HEK293T (cell line): ENCODE measurements at regions not wholly inside any gene's neighbourhood (a gene's known extent, or its start where the extent isn't known, plus 50 kb on each side); places are given as distances from the start of the nearest gene placed in this dataset.

Experiments used
- ARNT ChIP-seq: fragments of 450-650 bp; IDR thresholded peaks from 2 replicates; pipeline ENCODE4 v1.6.1; 2017; ENCODE audit warnings: mild to moderate bottlenecking
- BHLHE40 ChIP-seq: fragments of 450-650 bp; IDR thresholded peaks from 2 replicates; pipeline ENCODE4 v1.6.1; 2016; ENCODE audit warnings: mild to moderate bottlenecking, moderate library complexity, borderline replicate concordance
- FOXA1 ChIP-seq: fragments of 450-650 bp; IDR thresholded peaks from 2 replicates; pipeline ENCODE4 v1.6.1; 2016; ENCODE audit warnings: mild to moderate bottlenecking
- HDGF ChIP-seq: fragments of 450-650 bp; IDR thresholded peaks from 2 replicates; pipeline ENCODE4 v1.6.1; 2017; ENCODE audit warnings: antibody characterized with exemption, borderline replicate concordance
- LEF1 ChIP-seq: fragments of 450-650 bp; IDR thresholded peaks from 2 replicates; pipeline ENCODE4 v1.6.1; 2017; ENCODE audit warnings: mild to moderate bottlenecking, borderline replicate concordance
- NFRKB ChIP-seq: fragments of 450-650 bp; IDR thresholded peaks from 2 replicates; pipeline ENCODE4 v1.6.1; 2016; ENCODE audit warnings: mild to moderate bottlenecking, moderate library complexity
- SP1 ChIP-seq: fragments of 450-650 bp; IDR thresholded peaks from 2 replicates; pipeline ENCODE4 v1.6.1; 2017
- TARDBP ChIP-seq: fragments of 450-650 bp; IDR thresholded peaks from 2 replicates; pipeline ENCODE4 v1.6.1; 2016
- ZNF384 ChIP-seq: fragments of 450-650 bp; IDR thresholded peaks from 2 replicates; pipeline ENCODE4 v1.6.1; 2016
- TF ChIP-seq, protein P1 (sequence below): fragments of 450-650 bp; IDR thresholded peaks from 2 replicates; pipeline ENCODE4 v1.6.1; 2016

DNA sequence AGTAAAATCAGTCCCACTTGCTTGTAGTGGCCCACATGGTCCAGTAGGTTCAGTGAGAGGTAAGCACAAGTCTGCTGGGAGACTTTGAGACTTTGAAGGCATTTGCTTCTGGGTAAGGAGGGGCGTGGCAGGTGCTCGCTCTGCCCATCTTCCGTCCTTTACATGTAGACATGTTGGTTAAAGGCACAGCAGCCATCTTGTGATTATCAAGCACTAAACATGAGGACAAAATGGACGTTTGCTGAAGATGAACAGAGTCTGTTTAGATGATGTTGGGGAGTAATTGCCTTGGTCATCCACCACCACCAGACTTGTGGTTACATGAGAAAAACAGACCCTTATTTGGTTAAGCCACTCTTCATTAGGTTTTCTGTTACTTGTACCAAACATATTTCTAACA, 252.8 kb upstream of the PARD3B start:
- TF ChIP-seq SP1 (no peak), FOXA1 (no peak), TARDBP (no peak), HDGF (no peak), LEF1 (no peak), NFRKB (no peak), BHLHE40 (no peak), ZNF384 (no peak), ARNT (no peak)
- TF ChIP-seq, protein P1, sequence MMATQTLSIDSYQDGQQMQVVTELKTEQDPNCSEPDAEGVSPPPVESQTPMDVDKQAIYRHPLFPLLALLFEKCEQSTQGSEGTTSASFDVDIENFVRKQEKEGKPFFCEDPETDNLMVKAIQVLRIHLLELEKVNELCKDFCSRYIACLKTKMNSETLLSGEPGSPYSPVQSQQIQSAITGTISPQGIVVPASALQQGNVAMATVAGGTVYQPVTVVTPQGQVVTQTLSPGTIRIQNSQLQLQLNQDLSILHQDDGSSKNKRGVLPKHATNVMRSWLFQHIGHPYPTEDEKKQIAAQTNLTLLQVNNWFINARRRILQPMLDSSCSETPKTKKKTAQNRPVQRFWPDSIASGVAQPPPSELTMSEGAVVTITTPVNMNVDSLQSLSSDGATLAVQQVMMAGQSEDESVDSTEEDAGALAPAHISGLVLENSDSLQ: no peak
